Spleen (tissue), 11 donors: ENCODE measurements at regions not wholly inside any gene's neighbourhood (a gene's known extent, or its start where the extent isn't known, plus 50 kb on each side); places are given as distances from the start of the nearest gene placed in this dataset.
A peak's percentile ranks its signal among the peaks of the same experiment; 100 is the strongest.

Source experiments
- DNase-seq: peaks from one replicate; pipeline ENCODE4 v3.0.0-alpha.2; 2020
- H3K27ac ChIP-seq, 8 donors: fragments of 200-600 bp; sonication (generic) in 7 of 8; 1 replicate in 4 of 8; 2 replicates in 4 of 8; pipeline versions ENCODE4 v1.5.0 to v1.8.0; 2016 to 2021; ENCODE audit warnings: inconsistent platforms in 4 of 8, mild to moderate bottlenecking in 4 of 8, moderate library complexity in 1 of 8
- H3K27me3 ChIP-seq, 7 donors: fragments of 200-600 bp; sonication (generic) in 6 of 7; replicated peaks in 1 of 7; 1 replicate in 4 of 7; 2 replicates in 3 of 7; pipeline versions ENCODE4 v1.5.0 to v1.8.0; 2016 to 2021; ENCODE audit warnings: inconsistent platforms in 3 of 7, mild to moderate bottlenecking in 1 of 7
- H3K36me3 ChIP-seq, 6 donors: fragments of 200-600 bp; sonication (generic) in 5 of 6; 1 replicate in 4 of 6; 2 replicates in 2 of 6; pipeline versions ENCODE4 v1.5.0 to v1.8.0; 2016 to 2021; ENCODE audit warnings: inconsistent platforms in 2 of 6
- H3K4me1 ChIP-seq, 6 donors: fragments of 200-600 bp; sonication (generic) in 5 of 6; 1 replicate in 3 of 6; 2 replicates in 3 of 6; pipeline versions ENCODE4 v1.5.0 to v1.8.0; 2016 to 2021; ENCODE audit warnings: inconsistent platforms in 3 of 6
- H3K4me3 ChIP-seq, 8 donors: fragments of 200-600 bp; sonication (generic) in 7 of 8; 1 replicate in 4 of 8; 2 replicates in 4 of 8; pipeline versions ENCODE4 v1.5.0 to v1.8.0; 2016 to 2021; ENCODE audit warnings: inconsistent platforms in 4 of 8, mild to moderate bottlenecking in 4 of 8, moderate library complexity in 2 of 8
- H3K9me3 ChIP-seq, 8 donors: fragments of 200-600 bp; sonication (generic) in 7 of 8; 1 replicate in 4 of 8; 2 replicates in 4 of 8; pipeline versions ENCODE4 v1.5.0 to v1.8.0; 2016 to 2021; ENCODE audit warnings: inconsistent platforms in 4 of 8
- CTCF ChIP-seq, 11 experiments: fragments of 200-600 bp in 7 of 11; fragments of 450-650 bp in 4 of 11; sonication (generic) in 4 of 11; IDR thresholded peaks in 8 of 11; conservative IDR thresholded peaks in 3 of 11; 1 replicate in 7 of 11; 2 replicates in 4 of 11; pipeline versions ENCODE4 v1.4.0 to v1.8.0; 2016 to 2021; ENCODE audit warnings: antibody characterized with exemption in 11 of 11, inconsistent platforms in 4 of 11, mild to moderate bottlenecking in 1 of 11
- POLR2A ChIP-seq, 3 donors: fragments of 450-650 bp; IDR thresholded peaks; one replicate each; pipeline ENCODE4 v1.5.1; 2017; ENCODE audit warnings: antibody characterized with exemption in 3 of 3, mild to moderate bottlenecking in 1 of 3
- POLR2AphosphoS5 ChIP-seq, 3 donors: sonication (generic); formaldehyde crosslinking; IDR thresholded peaks; one replicate each; pipeline ENCODE4 v1.5.1; 2017; ENCODE audit warnings: antibody characterized with exemption in 3 of 3
- WGBS, 5 donors: extraction: QIAGEN DNeasy Blood & Tissue Kit in 3 of 5; methylation state at CpG; one replicate each; pipeline versions ENCODE4 v1.1.5 to v1.1.7; 2013 to 2018; 5-methylcytosine and 5-hydroxymethylcytosine counted together
- intact Hi-C: fragments of 100-400 bp; cut with DNase I; formaldehyde crosslinking; loops from one replicate; pipeline ENCODE4 v1.15.0; 2023; ENCODE audit warnings: low total_unique reads
- donor health status: healthy with polysubstance abuse.
- donor health status: DM: no; HTN: no; CAD: no; lungs with moderate emphysema.
- donor health status: DM: no; HTN: no; CAD: no.
- donor health status: Bipolar disorder and iron deficiency.
- donor health status: healthy.
- donor health status: DM: no; HTN: no; CAD: no.
- donor health status: DM: yes; HTN: yes; CAD: no.

- no peak overlapping the region for H3K4me3 ChIP-seq
- H3K27me3 ChIP-seq: no peaks in the 10 kb centered on the region
- intact Hi-C loops: no loop called here
- WGBS, 5 donors: 68 to 76% (median 73%) methylated on average over 4 of the region's 4 CpGs
- H3K27ac ChIP-seq: no peak overlapping the region
- peaks cover 0 to 30% (median 14%) of the 10 kb centered on the region in 8 donors for H3K9me3 ChIP-seq
- H3K4me1 ChIP-seq: no peaks in the 10 kb centered on the region
- no peak for TF ChIP-seq CTCF (IDR thresholded peaks at IDR 0.05 in 8 of 11, conservative IDR thresholded peaks at IDR 0.05 in 3 of 11)
- no peak for TF ChIP-seq POLR2AphosphoS5 (IDR thresholded peaks at IDR 0.05)
- no peak for TF ChIP-seq POLR2A (IDR thresholded peaks at IDR 0.05)
- no peak for DNase-seq
- no peaks in the 10 kb centered on the region for H3K36me3 ChIP-seq
These were observed 436.1 kb downstream of the CDH10 start for GRCh38 chr5:24208686-24209106.

GRCh38 chr5:24215114-24215513 lies 429.7 kb downstream of the CDH10 start:
- intact Hi-C loops: no loop called here
- H3K27me3 ChIP-seq: no peaks in the 10 kb centered on the region
- no peak for TF ChIP-seq CTCF (IDR thresholded peaks at IDR 0.05 in 8 of 11, conservative IDR thresholded peaks at IDR 0.05 in 3 of 11)
- TF ChIP-seq POLR2A (IDR thresholded peaks at IDR 0.05): no peak
- TF ChIP-seq POLR2AphosphoS5 (IDR thresholded peaks at IDR 0.05): no peak
- WGBS, 5 donors: 64 to 70% (median 65%) methylated on average over 3 of the region's 3 CpGs
- no peak overlapping the region for H3K27ac ChIP-seq
- H3K36me3 ChIP-seq: no peaks in the 10 kb centered on the region
- no peak for DNase-seq
- no peaks in the 10 kb centered on the region for H3K4me1 ChIP-seq
- H3K4me3 ChIP-seq: no peak overlapping the region
- H3K9me3 ChIP-seq: peaks cover 0 to 21% (median 12%) of the 10 kb centered on the region in 8 donors

- Histone ChIP-seq H3K4me1 (no peaks in the 10 kb centered on the region), H3K9me3 (peaks cover 0 to 52% (median 21%) of the 10 kb centered on the region in 8 donors), H3K27ac (peak overlapping the region in 6 of 8 donors; percentile 7 to 58 (median 37)), H3K4me3 (no peak overlapping the region), H3K27me3 (no peaks in the 10 kb centered on the region), H3K36me3 (no peaks in the 10 kb centered on the region)
- intact Hi-C loops: no loop called here
- 63 to 84% (median 79%) methylated on average over 2 of the region's 2 CpGs for WGBS, 5 donors
- no peak for DNase-seq
- no peak for TF ChIP-seq POLR2AphosphoS5 (IDR thresholded peaks at IDR 0.05)
- TF ChIP-seq CTCF (IDR thresholded peaks at IDR 0.05 in 8 of 11, conservative IDR thresholded peaks at IDR 0.05 in 3 of 11): no peak
- no peak for TF ChIP-seq POLR2A (IDR thresholded peaks at IDR 0.05)
These were observed 421.9 kb downstream of the CDH10 start for GRCh38 chr5:24222876-24223275.

- intact Hi-C loops: no loop called here
- Histone ChIP-seq H3K27ac (no peak overlapping the region), H3K36me3 (no peaks in the 10 kb centered on the region), H3K9me3 (peaks cover 0 to 40% (median 16%) of the 10 kb centered on the region in 8 donors), H3K4me1 (no peaks in the 10 kb centered on the region), H3K27me3 (no peaks in the 10 kb centered on the region), H3K4me3 (no peak overlapping the region)
- TF ChIP-seq POLR2AphosphoS5 (IDR thresholded peaks at IDR 0.05) (no peak), POLR2A (IDR thresholded peaks at IDR 0.05) (no peak), CTCF (IDR thresholded peaks at IDR 0.05 in 8 of 11, conservative IDR thresholded peaks at IDR 0.05 in 3 of 11) (no peak)
- no peak for DNase-seq
These were observed 419.7 kb downstream of the CDH10 start for GRCh38 chr5:24225051-24225450.
